Panc1 (cell line): ENCODE measurements at regions not wholly inside any gene's neighbourhood (a gene's known extent, or its start where the extent isn't known, plus 50 kb on each side); places are given as distances from the start of the nearest gene placed in this dataset.

ENCODE experiments used
- CTCF ChIP-seq: fragments of 450-650 bp; IDR thresholded peaks from 2 replicates; pipeline ENCODE4 v1.5.1; 2017; ENCODE audit warnings: mild to moderate bottlenecking
- POLR2AphosphoS5 ChIP-seq: IDR thresholded peaks from 2 replicates; pipeline ENCODE4 v1.6.1; 2012; ENCODE audit warnings: mild to moderate bottlenecking, low read depth, low read length, moderate library complexity
- REST ChIP-seq, 2 experiments: IDR thresholded peaks; 2 replicates each; pipeline ENCODE4 v1.6.1; 2011 to 2012; ENCODE audit warnings: low read depth in 2 of 2, control low read depth in 1 of 2, low read length in 1 of 2, mild to moderate bottlenecking in 1 of 2, moderate library complexity in 1 of 2; ENCODE audit not compliant: insufficient read depth in 1 of 2
- TCF7L2 ChIP-seq: IDR thresholded peaks from 2 replicates; pipeline ENCODE4 v1.6.1; 2011; ENCODE audit warnings: mild to moderate bottlenecking, low read depth, low read length, inconsistent platforms

GRCh38 chr3:98962951-98963350, 61.5 kb upstream of the DCBLD2 start:
- TF ChIP-seq CTCF (no peak), REST (IDR thresholded peaks at IDR 0.05; ENCODE audit: insufficient read depth in 1 of 2, low read depth in 2 of 2, low read length in 1 of 2) (no peak), POLR2AphosphoS5 (no peak), TCF7L2 (no peak)
